Endometrium (tissue), 2 donors: ENCODE measurements at regions not wholly inside any gene's neighbourhood (a gene's known extent, or its start where the extent isn't known, plus 50 kb on each side); places are given as distances from the start of the nearest gene placed in this dataset.
"Not testable (repeated sequence)": the region's sequence is repeated elsewhere in the genome, so short reads cannot be mapped to it uniquely, and the experiment has no call there.

Experiments used
- FAIRE-seq: peaks from 2 replicates; lab custom pipeline; 2012; peaks lifted over from hg19 to GRCh38; lab: Jason Lieb, UNC
- donor health status: control.
- donor health status: control.

GRCh38 chrX:139026406-139026805 is 314.9 kb upstream of the FGF13 start:
- FAIRE-seq: no peak

- FAIRE-seq: no peak
These were observed 314.3 kb upstream of the FGF13 start for GRCh38 chrX:139025816-139026215.

- FAIRE-seq: no peak
These were observed 312.0 kb upstream of the FGF13 start for GRCh38 chrX:139023531-139023930.

GRCh38 chrX:139020801-139021200 is 309.3 kb upstream of the FGF13 start:
- FAIRE-seq: no peak

GRCh38 chrX:139018436-139018835 is 306.9 kb upstream of the FGF13 start:
- FAIRE-seq: no peak

GRCh38 chrX:139015627-139016026 is 304.1 kb upstream of the FGF13 start:
- no peak for FAIRE-seq

- no peak for FAIRE-seq
These were observed 296.7 kb upstream of the FGF13 start for GRCh38 chrX:139008185-139008584.

- not testable (repeated sequence) for FAIRE-seq
These were observed 292.5 kb upstream of the FGF13 start for GRCh38 chrX:139003856-139004527.

GRCh38 chrX:139002319-139002718 is 290.8 kb upstream of the FGF13 start:
- no peak for FAIRE-seq

- FAIRE-seq: no peak
These were observed 284.8 kb upstream of the FGF13 start for GRCh38 chrX:138996268-138996667.

GRCh38 chrX:138995458-138995857 is 283.9 kb upstream of the FGF13 start:
- FAIRE-seq: no peak

GRCh38 chrX:138990425-138990824 is 278.9 kb upstream of the FGF13 start:
- not testable (repeated sequence) for FAIRE-seq

- FAIRE-seq: no peak
These were observed 275.3 kb upstream of the FGF13 start for GRCh38 chrX:138986866-138987265.

GRCh38 chrX:138986235-138986634 is 274.7 kb upstream of the FGF13 start:
- FAIRE-seq: no peak

GRCh38 chrX:138982365-138982764 is 270.8 kb upstream of the FGF13 start:
- FAIRE-seq: no peak

- FAIRE-seq: no peak
These were observed 253.0 kb upstream of the FGF13 start for GRCh38 chrX:138964501-138964900.

GRCh38 chrX:138962419-138962818 is 250.9 kb upstream of the FGF13 start:
- not testable (repeated sequence) for FAIRE-seq

- FAIRE-seq: no peak
These were observed 243.5 kb upstream of the FGF13 start for GRCh38 chrX:138954976-138955375.

- no peak for FAIRE-seq
These were observed 235.4 kb upstream of the FGF13 start for GRCh38 chrX:138946926-138947325.

- FAIRE-seq: no peak
These were observed 233.7 kb upstream of the FGF13 start for GRCh38 chrX:138945219-138945618.

GRCh38 chrX:138939038-138939437 is 227.5 kb upstream of the FGF13 start:
- no peak for FAIRE-seq

GRCh38 chrX:138938003-138938402 is 226.5 kb upstream of the FGF13 start:
- FAIRE-seq: no peak

GRCh38 chrX:138931212-138931611 is 219.7 kb upstream of the FGF13 start:
- no peak for FAIRE-seq

- FAIRE-seq: no peak
These were observed 219.0 kb upstream of the FGF13 start for GRCh38 chrX:138930583-138930945.
